ENCODE measurements at regions not wholly inside any gene's neighbourhood (a gene's known extent, or its start where the extent isn't known, plus 50 kb on each side); places are given as distances from the start of the nearest gene placed in this dataset.

GRCh38 chr18:23401400-23402347 lies 51.4 kb upstream of the RIOK3 start (continued):
- TF ChIP-seq MXD3 (CRISPR knock-in tag; IDR thresholded peaks at IDR 0.05) (no peak), ZSCAN25 (CRISPR knock-in tag; IDR thresholded peaks at IDR 0.05) (0 out of 2 replicates have a peak, but pooled peaks have one; percentile 45), REXO4 (CRISPR knock-in tag; IDR thresholded peaks at IDR 0.05; ENCODE audit: borderline replicate concordance) (no peak), ZNF367 (CRISPR knock-in tag; IDR thresholded peaks at IDR 0.05; ENCODE audit: borderline replicate concordance) (no peak), ZNF558 (CRISPR knock-in tag; IDR thresholded peaks at IDR 0.05; ENCODE audit: borderline replicate concordance) (no peak), NCOA5 (CRISPR knock-in tag; IDR thresholded peaks at IDR 0.05) (no peak), ZBTB37 (CRISPR knock-in tag; IDR thresholded peaks at IDR 0.05) (no peak), TP53 (CRISPR knock-in tag; conservative IDR thresholded peaks at IDR 0.05) (no peak), ZNF224 (CRISPR knock-in tag; IDR thresholded peaks at IDR 0.05) (no peak), THAP7 (CRISPR knock-in tag; IDR thresholded peaks at IDR 0.05) (no peak), ZNF501 (CRISPR knock-in tag; IDR thresholded peaks at IDR 0.05) (no peak), ZNF720 (CRISPR knock-in tag; IDR thresholded peaks at IDR 0.05) (no peak), STAG1 (CRISPR knock-in tag; IDR thresholded peaks at IDR 0.05) (peak; percentile 27; the same call in 1 of the 2 replicates), XBP1 (CRISPR knock-in tag; IDR thresholded peaks at IDR 0.05) (no peak), MZF1 (CRISPR knock-in tag; IDR thresholded peaks at IDR 0.05; ENCODE audit: borderline replicate concordance) (no peak), ZNF570 (CRISPR knock-in tag; IDR thresholded peaks at IDR 0.05; ENCODE audit: borderline replicate concordance) (no peak), AHR (CRISPR knock-in tag; IDR thresholded peaks at IDR 0.05) (no peak), CREBL2 (CRISPR knock-in tag; IDR thresholded peaks at IDR 0.05; ENCODE audit: borderline replicate concordance) (no peak), ARNT (IDR thresholded peaks at IDR 0.05) (no peak)
- TF ChIP-seq, protein P1, sequence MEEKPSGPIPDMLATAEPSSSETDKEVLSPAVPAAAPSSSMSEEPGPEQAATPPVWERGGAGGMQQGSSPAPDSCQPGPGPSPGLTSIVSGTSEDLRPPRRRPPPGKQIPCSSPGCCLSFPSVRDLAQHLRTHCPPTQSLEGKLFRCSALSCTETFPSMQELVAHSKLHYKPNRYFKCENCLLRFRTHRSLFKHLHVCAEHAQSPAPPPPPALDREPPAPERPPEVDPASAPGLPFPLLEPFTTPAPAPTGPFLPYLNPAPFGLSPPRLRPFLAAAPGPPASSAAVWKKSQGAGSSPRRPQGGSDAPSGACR (CRISPR knock-in tag; IDR thresholded peaks at IDR 0.05): 0 out of 2 replicates have a peak, but pooled peaks have one; percentile 51
- TF ChIP-seq, protein P2, sequence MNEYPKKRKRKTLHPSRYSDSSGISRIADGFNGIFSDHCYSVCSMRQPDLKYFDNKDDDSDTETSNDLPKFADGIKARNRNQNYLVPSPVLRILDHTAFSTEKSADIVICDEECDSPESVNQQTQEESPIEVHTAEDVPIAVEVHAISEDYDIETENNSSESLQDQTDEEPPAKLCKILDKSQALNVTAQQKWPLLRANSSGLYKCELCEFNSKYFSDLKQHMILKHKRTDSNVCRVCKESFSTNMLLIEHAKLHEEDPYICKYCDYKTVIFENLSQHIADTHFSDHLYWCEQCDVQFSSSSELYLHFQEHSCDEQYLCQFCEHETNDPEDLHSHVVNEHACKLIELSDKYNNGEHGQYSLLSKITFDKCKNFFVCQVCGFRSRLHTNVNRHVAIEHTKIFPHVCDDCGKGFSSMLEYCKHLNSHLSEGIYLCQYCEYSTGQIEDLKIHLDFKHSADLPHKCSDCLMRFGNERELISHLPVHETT (CRISPR knock-in tag; conservative IDR thresholded peaks at IDR 0.05): no peak
- TF ChIP-seq, protein P3, sequence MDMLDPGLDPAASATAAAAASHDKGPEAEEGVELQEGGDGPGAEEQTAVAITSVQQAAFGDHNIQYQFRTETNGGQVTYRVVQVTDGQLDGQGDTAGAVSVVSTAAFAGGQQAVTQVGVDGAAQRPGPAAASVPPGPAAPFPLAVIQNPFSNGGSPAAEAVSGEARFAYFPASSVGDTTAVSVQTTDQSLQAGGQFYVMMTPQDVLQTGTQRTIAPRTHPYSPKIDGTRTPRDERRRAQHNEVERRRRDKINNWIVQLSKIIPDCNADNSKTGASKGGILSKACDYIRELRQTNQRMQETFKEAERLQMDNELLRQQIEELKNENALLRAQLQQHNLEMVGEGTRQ (IDR thresholded peaks at IDR 0.05; ENCODE audit: low read depth, low read length): no peak
- TF ChIP-seq, protein P3 (CRISPR knock-in tag; IDR thresholded peaks at IDR 0.05; ENCODE audit: borderline replicate concordance): no peak
